HepG2 (cell line): ENCODE measurements at regions not wholly inside any gene's neighbourhood (a gene's known extent, or its start where the extent isn't known, plus 50 kb on each side); places are given as distances from the start of the nearest gene placed in this dataset.
A peak's percentile ranks its signal among the peaks of the same experiment; 100 is the strongest.
"Not testable (repeated sequence)": the region's sequence is repeated elsewhere in the genome, so short reads cannot be mapped to it uniquely, and the experiment has no call there.

Source experiments
- ATAC-seq: fragments of 200-7000 bp; cut with Tn5 transposase; 3 replicates; pipeline ENCODE4 v1.9.1; 2020; ENCODE audit warnings: mild to moderate bottlenecking, moderate library complexity
- BruUV-seq: library from RNA; stranded (reverse); fragments of 400-500 nt; replicated peaks from 2 replicates; lab custom pipeline; 2021; lab: Mats Ljungman, UMichigan
- CTCF ChIA-PET: fragments of 300-600 bp; formaldehyde crosslinking; extraction: SDS; loops from one replicate; lab custom pipeline; 2021; ENCODE audit warnings: low total read pairs, inconsistent platforms, low intra/inter-chr PET ratio; lab: Yijun Ruan, JAX
- POLR2A ChIA-PET: fragments of 350-600 bp; sonication (Branson Sonifier 250); formaldehyde crosslinking; loops from one replicate; lab custom pipeline; 2020; ENCODE audit warnings: antibody characterized with exemption, inconsistent platforms; lab: Yijun Ruan, JAX
- DNase-seq: peaks from one replicate; pipeline ENCODE4 v3.0.0-alpha.2; 2015; ENCODE audit warnings: low spot score
- FAIRE-seq: peaks from 3 replicates; lab custom pipeline; 2011; peaks lifted over from hg19 to GRCh38; lab: Jason Lieb, UNC
- H2AFZ ChIP-seq: one replicate; pipeline ENCODE4 v1.6.1; 2011; ENCODE audit warnings: low read length, inconsistent platforms
- H3K27ac ChIP-seq: fragments of 300-600 bp; 3 replicates; pipeline ENCODE4 v1.8.0; 2011; ENCODE audit warnings: mixed run types, mild to moderate bottlenecking, mixed read lengths, low read length, inconsistent platforms; ENCODE audit not compliant: insufficient read depth; ENCODE audit errors: extremely low read length
- H3K27me3 ChIP-seq, 2 experiments: fragments of 200-600 bp in 1 of 2; 2 replicates in 1 of 2; 3 replicates in 1 of 2; pipeline versions ENCODE4 v1.6.0 to v1.8.0; 2011; ENCODE audit warnings: low read length in 2 of 2, mild to moderate bottlenecking in 2 of 2, moderate library complexity in 2 of 2, inconsistent platforms in 1 of 2; ENCODE audit not compliant: insufficient read depth in 2 of 2, control insufficient read depth in 1 of 2
- H3K36me3 ChIP-seq, 2 experiments: fragments of 200-600 bp in 1 of 2; replicated peaks in 1 of 2; 2 replicates in 1 of 2; 3 replicates in 1 of 2; pipeline versions ENCODE4 v1.5.1 to v1.8.0; 2011; ENCODE audit warnings: low read length in 2 of 2, inconsistent platforms in 1 of 2; ENCODE audit not compliant: insufficient read depth in 2 of 2, control insufficient read depth in 1 of 2
- H3K4me1 ChIP-seq: 2 replicates; pipeline ENCODE4 v1.5.1; 2012; ENCODE audit warnings: low read length, inconsistent platforms; ENCODE audit not compliant: insufficient read depth
- H3K4me2 ChIP-seq: 2 replicates; pipeline ENCODE4 v1.6.0; 2011; ENCODE audit warnings: low read depth, low read length, inconsistent platforms
- H3K4me3 ChIP-seq, 3 experiments: fragments of 200-600 bp in 1 of 3; sonication (generic), shearing (Covaris generic) in 1 of 3; replicated peaks in 1 of 3; 2 replicates each; pipeline ENCODE4 v1.5.1; 2011 to 2016; ENCODE audit warnings: low read length in 3 of 3, inconsistent platforms in 2 of 3, low read depth in 2 of 3, mild to moderate bottlenecking in 2 of 3, control low read depth in 1 of 3, mixed read lengths in 1 of 3; ENCODE audit not compliant: insufficient read depth in 1 of 3
- H3K79me2 ChIP-seq: one replicate; pipeline ENCODE4 v1.6.1; 2011; ENCODE audit warnings: low read length, inconsistent platforms; ENCODE audit not compliant: insufficient read depth
- H3K9ac ChIP-seq: 2 replicates; pipeline ENCODE4 v1.6.0; 2011; ENCODE audit warnings: mild to moderate bottlenecking, low read depth, low read length, inconsistent platforms; ENCODE audit not compliant: insufficient read depth
- H3K9me3 ChIP-seq: 2 replicates; pipeline ENCODE4 v1.5.1; 2012; ENCODE audit warnings: mild to moderate bottlenecking, low read length
- H4K20me1 ChIP-seq: 2 replicates; pipeline ENCODE4 v1.6.0; 2011; ENCODE audit warnings: inconsistent platforms, mild to moderate bottlenecking, low read length, moderate library complexity; ENCODE audit not compliant: insufficient read depth
- RAD21 ChIP-seq: fragments of 450-650 bp; formaldehyde crosslinking; IDR thresholded peaks from 2 replicates; pipeline ENCODE4 v1.5.0; 2020; ENCODE audit warnings: mild to moderate bottlenecking
- STAG1 ChIP-seq: sonication (generic); formaldehyde crosslinking; IDR thresholded peaks from 2 replicates; pipeline ENCODE4 v1.4.0; 2020; ENCODE audit warnings: missing genetic modification reagents
- ZC3H13 ChIP-seq: sonication (generic); formaldehyde crosslinking; IDR thresholded peaks from 2 replicates; pipeline ENCODE4 v1.8.1; 2023; ENCODE audit warnings: mild to moderate bottlenecking, missing genetic modification reagents, moderate library complexity
- ZFX ChIP-seq: sonication (generic); formaldehyde crosslinking; IDR thresholded peaks from 2 replicates; pipeline ENCODE4 v1.4.0; 2020; ENCODE audit warnings: mild to moderate bottlenecking, low read depth, missing genetic modification reagents, moderate library complexity
- ZFY ChIP-seq: sonication (generic); formaldehyde crosslinking; IDR thresholded peaks from 2 replicates; pipeline ENCODE4 v1.4.0; 2020; ENCODE audit warnings: missing genetic modification reagents
- ZMYM4 ChIP-seq: sonication (generic); formaldehyde crosslinking; IDR thresholded peaks from 2 replicates; pipeline ENCODE4 v1.8.1; 2023; ENCODE audit warnings: mild to moderate bottlenecking, missing genetic modification reagents
- ZNF121 ChIP-seq: sonication (generic); formaldehyde crosslinking; IDR thresholded peaks from 2 replicates; pipeline ENCODE4 v1.5.0; 2020; ENCODE audit warnings: mild to moderate bottlenecking, missing genetic modification reagents
- WGBS: methylation state at CpG from one replicate; pipeline ENCODE4 v1.1.6; 2017; ENCODE audit warnings: low lambda C conversion rate; 5-methylcytosine and 5-hydroxymethylcytosine counted together
- in situ Hi-C: cut with HindIII; loops from 2 replicates; pipeline ENCODE4 v1.10.0; 2017; ENCODE audit warnings: low pct_unique_long_range_greater_than_20kb; ENCODE audit not compliant: extremely low pct_ligation_motif_present
- intact Hi-C: fragments of 100-400 bp; cut with micrococcal nuclease; formaldehyde crosslinking; loops from one replicate; pipeline ENCODE4 v1.10.0; 2022; ENCODE audit not compliant: unreplicated experiment
- TF ChIP-seq, protein P1 (sequence below): sonication (generic); formaldehyde crosslinking; IDR thresholded peaks from 2 replicates; pipeline ENCODE4 v1.5.0; 2020; ENCODE audit warnings: mild to moderate bottlenecking, missing genetic modification reagents, moderate library complexity

DNA sequence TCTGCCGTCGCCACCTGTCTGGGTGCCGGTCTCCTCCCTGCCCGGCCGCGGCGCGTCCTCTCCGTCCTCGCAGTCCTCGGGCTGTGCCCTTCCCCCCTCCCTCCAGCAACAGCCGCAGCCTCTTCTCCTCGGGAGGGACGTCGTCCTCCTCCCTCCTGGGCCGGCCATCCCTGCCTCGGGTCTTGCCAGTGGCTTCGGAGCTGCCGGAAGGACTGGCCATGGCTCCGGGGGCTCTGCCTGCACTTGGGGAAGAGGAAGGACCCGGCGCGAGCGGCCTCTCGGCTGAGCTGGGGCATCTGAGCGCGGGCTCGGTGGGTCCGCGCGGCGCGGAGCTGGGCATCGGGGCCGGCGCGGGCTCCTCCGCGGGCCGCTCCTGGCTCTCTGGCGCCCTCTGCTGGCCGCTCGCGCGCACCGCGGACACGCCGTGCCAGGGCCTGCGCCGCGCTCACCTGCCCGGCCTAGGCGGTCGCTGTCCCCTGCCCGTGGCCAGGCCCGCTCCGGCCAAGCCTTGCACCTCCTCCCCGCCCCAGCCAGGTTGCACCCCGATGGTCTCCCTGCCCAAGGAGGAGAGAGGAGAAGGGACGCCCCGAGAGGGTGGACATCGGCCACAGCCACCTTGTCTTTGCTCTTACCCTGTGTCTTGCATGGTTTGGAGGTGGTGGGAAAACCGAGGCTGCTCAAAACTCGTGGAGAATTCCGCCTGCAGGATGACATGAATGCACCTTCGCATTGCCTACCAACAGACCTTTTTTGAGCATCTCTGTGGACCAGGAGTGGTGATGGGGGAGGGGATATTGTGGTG is 83.9 kb upstream of the FRG2C start:
- H2AFZ ChIP-seq, H3K9me3 ChIP-seq, H3K79me2 ChIP-seq, BruUV-seq, H3K36me3 ChIP-seq, FAIRE-seq, H3K4me1 ChIP-seq, H4K20me1 ChIP-seq, H3K27me3 ChIP-seq, CTCF ChIA-PET, H3K9ac ChIP-seq, intact Hi-C loops, DNase-seq, H3K27ac ChIP-seq, in situ Hi-C loops, POLR2A ChIA-PET: not testable (repeated sequence)
- WGBS, result 36% methylated on average over 19 of the region's 67 CpGs
- peak; percentile 93 for ATAC-seq
- Histone ChIP-seq H3K4me2 (peak overlapping the region; percentile 36; the same call in 1 of the 2 replicates), H3K4me3 (peak overlapping the region in 1 of 3 experiments; percentile 43; a peak in 1 of 6 replicates)
- TF ChIP-seq STAG1 (CRISPR knock-in tag) (peak; percentile 54), RAD21 (CRISPR knock-in tag) (peak; percentile 70), ZFX (CRISPR knock-in tag) (peak; percentile 42), ZNF121 (CRISPR knock-in tag) (0 out of 2 replicates have a peak, but pooled peaks have one; percentile 18), ZC3H13 (CRISPR knock-in tag) (0 out of 2 replicates have a peak, but pooled peaks have one; percentile 40), ZFY (CRISPR knock-in tag) (peak; percentile 40; the same call in 1 of the 2 replicates), ZMYM4 (CRISPR knock-in tag) (peak; percentile 34; the same call in 1 of the 2 replicates)
- TF ChIP-seq, protein P1, sequence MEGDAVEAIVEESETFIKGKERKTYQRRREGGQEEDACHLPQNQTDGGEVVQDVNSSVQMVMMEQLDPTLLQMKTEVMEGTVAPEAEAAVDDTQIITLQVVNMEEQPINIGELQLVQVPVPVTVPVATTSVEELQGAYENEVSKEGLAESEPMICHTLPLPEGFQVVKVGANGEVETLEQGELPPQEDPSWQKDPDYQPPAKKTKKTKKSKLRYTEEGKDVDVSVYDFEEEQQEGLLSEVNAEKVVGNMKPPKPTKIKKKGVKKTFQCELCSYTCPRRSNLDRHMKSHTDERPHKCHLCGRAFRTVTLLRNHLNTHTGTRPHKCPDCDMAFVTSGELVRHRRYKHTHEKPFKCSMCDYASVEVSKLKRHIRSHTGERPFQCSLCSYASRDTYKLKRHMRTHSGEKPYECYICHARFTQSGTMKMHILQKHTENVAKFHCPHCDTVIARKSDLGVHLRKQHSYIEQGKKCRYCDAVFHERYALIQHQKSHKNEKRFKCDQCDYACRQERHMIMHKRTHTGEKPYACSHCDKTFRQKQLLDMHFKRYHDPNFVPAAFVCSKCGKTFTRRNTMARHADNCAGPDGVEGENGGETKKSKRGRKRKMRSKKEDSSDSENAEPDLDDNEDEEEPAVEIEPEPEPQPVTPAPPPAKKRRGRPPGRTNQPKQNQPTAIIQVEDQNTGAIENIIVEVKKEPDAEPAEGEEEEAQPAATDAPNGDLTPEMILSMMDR (CRISPR knock-in tag), result peak; percentile 62; the same call in 1 of the 2 replicates

DNA sequence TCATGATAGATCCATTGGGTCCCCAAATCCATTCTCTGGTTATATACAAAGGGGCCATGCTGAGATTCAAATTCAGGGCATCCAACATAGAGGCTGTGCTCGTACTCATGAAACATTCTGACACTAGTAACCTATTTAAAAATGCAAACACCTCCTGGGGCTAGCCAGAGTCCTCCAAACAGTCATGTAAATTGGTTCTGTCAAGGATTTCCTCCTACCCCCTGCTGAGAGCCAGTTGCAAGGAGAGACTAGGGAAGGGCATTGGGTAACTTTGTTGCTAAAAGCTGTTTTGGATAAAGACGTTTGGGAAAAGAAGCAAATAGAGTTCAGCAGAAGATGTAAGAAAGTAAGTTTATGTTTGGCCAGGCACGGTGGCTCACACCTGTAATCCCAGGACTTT is 81.6 kb upstream of the FRG2C start:
- CTCF ChIA-PET, BruUV-seq, ATAC-seq, H3K36me3 ChIP-seq, H2AFZ ChIP-seq, H3K4me1 ChIP-seq, DNase-seq, POLR2A ChIA-PET, H3K9me3 ChIP-seq, FAIRE-seq, H3K27ac ChIP-seq, H3K79me2 ChIP-seq, H3K4me3 ChIP-seq, in situ Hi-C loops, H3K27me3 ChIP-seq, H3K4me2 ChIP-seq, H4K20me1 ChIP-seq, intact Hi-C loops, H3K9ac ChIP-seq: not testable (repeated sequence)
- 0% methylated on average over 3 of the region's 3 CpGs for WGBS

GRCh38 chr3:75583116-75583515 is 81.0 kb upstream of the FRG2C start:
- H4K20me1 ChIP-seq, BruUV-seq, H2AFZ ChIP-seq, POLR2A ChIA-PET, H3K9ac ChIP-seq, H3K36me3 ChIP-seq, H3K4me3 ChIP-seq, H3K4me1 ChIP-seq, CTCF ChIA-PET, FAIRE-seq, ATAC-seq, H3K4me2 ChIP-seq, H3K27me3 ChIP-seq, H3K27ac ChIP-seq, in situ Hi-C loops, H3K9me3 ChIP-seq, intact Hi-C loops, H3K79me2 ChIP-seq, DNase-seq: not testable (repeated sequence)
- WGBS, result 22% methylated on average over 10 of the region's 10 CpGs
